GM23338 (cell line): ENCODE measurements at regions not wholly inside any gene's neighbourhood (a gene's known extent, or its start where the extent isn't known, plus 50 kb on each side); places are given as distances from the start of the nearest gene placed in this dataset.

Experiments used
- ATAC-seq: fragments of 200-7000 bp; cut with Tn5 transposase; 3 replicates; pipeline ENCODE4 v1.9.1; 2020
- DNase-seq: peaks from one replicate; pipeline ENCODE4 v3.0.0-alpha.2; 2015; ENCODE audit warnings: low spot score
- H2AFZ ChIP-seq: fragments of 200-600 bp; sonication (generic); 2 replicates; pipeline ENCODE4 v1.8.0; 2016; ENCODE audit warnings: antibody characterized with exemption, mild to moderate bottlenecking, moderate library complexity
- H3F3A ChIP-seq: fragments of 200-600 bp; sonication (generic); replicated peaks from 2 replicates; pipeline ENCODE4 v1.8.0; 2017; ENCODE audit warnings: antibody characterized with exemption, mixed run types, low read depth
- H3K27ac ChIP-seq: fragments of 200-600 bp; sonication (generic); 2 replicates; pipeline ENCODE4 v1.6.1; 2016; ENCODE audit warnings: low read depth
- H3K27me3 ChIP-seq: fragments of 200-600 bp; sonication (generic); 2 replicates; pipeline ENCODE4 v1.8.0; 2016; ENCODE audit warnings: mild to moderate bottlenecking, mixed run types, moderate library complexity; ENCODE audit not compliant: insufficient read depth
- H3K36me3 ChIP-seq: fragments of 200-600 bp; sonication (generic); 2 replicates; pipeline ENCODE4 v1.8.0; 2016; ENCODE audit warnings: mild to moderate bottlenecking; ENCODE audit not compliant: insufficient read depth
- H3K4me1 ChIP-seq: fragments of 200-600 bp; sonication (generic); 2 replicates; pipeline ENCODE4 v1.8.0; 2016; ENCODE audit warnings: mild to moderate bottlenecking, moderate library complexity; ENCODE audit not compliant: insufficient read depth
- H3K4me2 ChIP-seq: fragments of 200-600 bp; sonication (generic); 2 replicates; pipeline ENCODE4 v1.7.1; 2017; ENCODE audit warnings: mixed run types
- H3K4me3 ChIP-seq: fragments of 200-600 bp; sonication (generic); 2 replicates; pipeline ENCODE4 v1.6.1; 2016; ENCODE audit warnings: mixed run types
- H3K79me2 ChIP-seq: fragments of 200-600 bp; sonication (generic); replicated peaks from 2 replicates; pipeline ENCODE4 v1.8.0; 2017; ENCODE audit warnings: mild to moderate bottlenecking; ENCODE audit not compliant: insufficient read depth
- H3K9me2 ChIP-seq: fragments of 200-600 bp; sonication (generic); 2 replicates; pipeline ENCODE4 v1.8.0; 2017; ENCODE audit not compliant: insufficient read depth
- H4K20me1 ChIP-seq: fragments of 200-600 bp; sonication (generic); replicated peaks from 2 replicates; pipeline ENCODE4 v1.8.0; 2017; ENCODE audit warnings: mild to moderate bottlenecking; ENCODE audit not compliant: insufficient read depth
- H3K27ac Mint-ChIP-seq: 2 replicates; pipeline ENCODE4 v1.8.0; 2020; ENCODE audit warnings: inconsistent platforms, mild to moderate bottlenecking, moderate library complexity, mixed read lengths
- H3K27me3 Mint-ChIP-seq: 3 replicates; pipeline ENCODE4 v1.8.0; 2022; ENCODE audit warnings: low read depth, mild to moderate bottlenecking, moderate library complexity, mixed read lengths, inconsistent platforms; ENCODE audit not compliant: insufficient read depth, poor library complexity
- H3K36me3 Mint-ChIP-seq: 3 replicates; pipeline ENCODE4 v1.8.0; 2021; ENCODE audit warnings: low read depth, mild to moderate bottlenecking, inconsistent platforms, moderate library complexity, mixed read lengths
- H3K4me1 Mint-ChIP-seq: 3 replicates; pipeline ENCODE4 v1.8.0; 2020; ENCODE audit warnings: mild to moderate bottlenecking, inconsistent platforms, mixed read lengths
- H3K4me3 Mint-ChIP-seq: 3 replicates; pipeline ENCODE4 v1.8.0; 2021; ENCODE audit warnings: moderate library complexity, mild to moderate bottlenecking, inconsistent platforms, mixed read lengths
- H3K9me3 Mint-ChIP-seq: 3 replicates; pipeline ENCODE4 v1.8.0; 2020; ENCODE audit warnings: moderate library complexity, mild to moderate bottlenecking, inconsistent platforms, mixed read lengths
- ETS1 ChIP-seq: IDR thresholded peaks from 2 replicates; pipeline ENCODE4 v1.6.1; 2016; ENCODE audit warnings: antibody characterized with exemption
- EZH2phosphoT487 ChIP-seq: fragments of 200-600 bp; sonication (generic); IDR thresholded peaks from one replicate; pipeline ENCODE4 v1.8.1; 2018; ENCODE audit warnings: antibody characterized with exemption; ENCODE audit not compliant: unreplicated experiment
- JUNB ChIP-seq: IDR thresholded peaks from one replicate; pipeline ENCODE4 v1.6.1; 2016; ENCODE audit warnings: antibody characterized with exemption; ENCODE audit not compliant: unreplicated experiment
- POLR2AphosphoS5 ChIP-seq: IDR thresholded peaks from 2 replicates; pipeline ENCODE4 v1.6.1; 2016; ENCODE audit warnings: antibody characterized with exemption, low read depth
- ZNF114 ChIP-seq: fragments of 250-450 bp; sonication (Bioruptor Pico); IDR thresholded peaks from 2 replicates; pipeline ENCODE4 v1.5.0; 2020; ENCODE audit warnings: mild to moderate bottlenecking, moderate library complexity
- ZNF462 ChIP-seq: fragments of 250-450 bp; sonication (Bioruptor Pico); IDR thresholded peaks from 2 replicates; pipeline ENCODE4 v1.5.0; 2020; ENCODE audit warnings: mild to moderate bottlenecking, moderate library complexity

GRCh38 chr4:123743848-123744247 is 347.3 kb downstream of the SPRY1 start (continued):
- TF ChIP-seq ZNF462 (CRISPR knock-in tag) (no peak), ZNF114 (no peak), POLR2AphosphoS5 (no peak), EZH2phosphoT487 (no peak), JUNB (no peak)

- no peak for TF ChIP-seq ETS1
- TF ChIP-seq JUNB = no peak
- no peak for TF ChIP-seq ZNF114
- H3K79me2 ChIP-seq = no peaks in the 10 kb centered on the region
- no peak overlapping the region for H3K4me2 ChIP-seq
- no peaks in the 10 kb centered on the region for H3K36me3 ChIP-seq
- no peak overlapping the region for H3K4me3 ChIP-seq
- H3K36me3 Mint-ChIP-seq = no peaks in the 10 kb centered on the region
- no peak overlapping the region for H3K4me3 Mint-ChIP-seq
- H4K20me1 ChIP-seq = no peaks in the 10 kb centered on the region
- peaks cover 6% of the 10 kb centered on the region; the same call in 1 of the 2 replicates for H3K4me1 ChIP-seq
- peak overlapping the region; percentile 94 for H2AFZ ChIP-seq
- H3K4me1 Mint-ChIP-seq = peaks cover 16% of the 10 kb centered on the region; the same call in 2 of the 3 replicates
- H3K27me3 Mint-ChIP-seq = peaks cover 4% of the 10 kb centered on the region
- no peaks in the 10 kb centered on the region for H3K9me3 Mint-ChIP-seq
- H3F3A ChIP-seq = no peaks in the 10 kb centered on the region
- H3K27ac ChIP-seq = no peak overlapping the region
- H3K27ac Mint-ChIP-seq = peak overlapping the region; percentile 41; the same call in 1 of the 2 replicates
- ATAC-seq (no peak), DNase-seq (no peak)
- H3K9me2 ChIP-seq = no peaks in the 10 kb centered on the region
- no peaks in the 10 kb centered on the region for H3K27me3 ChIP-seq
Measured at GRCh38 chr4:123744664-123745290, 348.2 kb downstream of the SPRY1 start.
